ENCODE measurements at regions not wholly inside any gene's neighbourhood (a gene's known extent, or its start where the extent isn't known, plus 50 kb on each side); places are given as distances from the start of the nearest gene placed in this dataset.
A peak's percentile ranks its signal among the peaks of the same experiment; 100 is the strongest.
"Not testable (repeated sequence)": the region's sequence is repeated elsewhere in the genome, so short reads cannot be mapped to it uniquely, and the experiment has no call there.

- no peak for DNase-seq (ENCODE audit: low spot score)
Observed at GRCh38 chr12:129959889-129960288, 56.1 kb upstream of the TMEM132D start.

GRCh38 chr12:129961091-129961490, 57.3 kb upstream of the TMEM132D start:
- DNase-seq (ENCODE audit: low spot score), result peak; percentile 4

- no peak for DNase-seq (ENCODE audit: low spot score)
Observed at GRCh38 chr12:129961856-129962255, 58.0 kb upstream of the TMEM132D start.

DNA sequence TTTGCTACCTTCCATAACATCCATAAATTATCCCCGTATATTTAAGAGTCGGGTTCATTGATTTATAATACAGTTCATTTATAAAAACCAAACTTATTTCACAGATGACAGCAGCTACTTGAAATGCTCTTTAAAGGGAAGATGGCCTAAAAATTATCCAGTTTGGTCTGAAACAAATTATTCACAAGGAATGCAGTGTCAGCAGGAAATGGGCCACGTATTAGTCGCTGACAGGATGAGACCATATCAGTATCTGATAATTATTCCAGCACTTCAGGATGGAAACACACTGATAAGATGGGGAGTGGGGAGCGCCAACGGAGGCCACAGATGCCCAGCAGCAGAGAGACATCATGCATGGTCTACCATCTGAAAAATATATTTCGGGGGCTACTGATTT, 60.5 kb upstream of the TMEM132D start:
- DNase-seq (ENCODE audit: low spot score), result no peak

DNA sequence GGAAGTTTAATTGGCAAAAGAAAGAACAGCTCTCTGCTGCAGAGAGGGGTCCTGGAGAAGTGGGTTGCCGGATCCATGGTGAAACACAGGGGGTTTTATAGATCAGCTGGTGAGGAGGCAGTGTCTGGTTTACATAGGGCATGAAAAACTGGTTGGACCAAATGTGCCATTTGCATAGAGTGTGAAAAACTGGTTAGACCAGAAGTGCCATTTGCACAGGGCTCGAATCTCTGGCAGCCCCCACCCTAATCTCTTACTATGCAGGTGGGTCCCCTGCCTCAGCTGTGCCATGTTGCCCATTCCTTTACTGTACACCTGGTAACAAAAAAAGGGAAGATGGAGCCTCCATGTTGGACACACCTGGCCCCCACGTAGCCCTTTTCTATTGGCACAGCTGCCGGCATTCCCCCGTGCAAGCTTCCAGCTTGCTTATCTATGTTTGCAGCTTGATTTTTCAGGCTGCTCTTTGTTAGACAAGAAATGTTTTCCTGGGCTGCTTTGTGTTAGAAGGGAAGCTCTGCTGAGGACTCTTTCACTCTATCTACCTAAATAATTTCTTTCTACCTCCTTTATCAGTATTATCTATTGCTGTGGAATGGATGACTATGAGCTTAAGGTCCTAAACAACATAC, 61.1 kb upstream of the TMEM132D start:
- DNase-seq (ENCODE audit: low spot score), result no peak

DNA sequence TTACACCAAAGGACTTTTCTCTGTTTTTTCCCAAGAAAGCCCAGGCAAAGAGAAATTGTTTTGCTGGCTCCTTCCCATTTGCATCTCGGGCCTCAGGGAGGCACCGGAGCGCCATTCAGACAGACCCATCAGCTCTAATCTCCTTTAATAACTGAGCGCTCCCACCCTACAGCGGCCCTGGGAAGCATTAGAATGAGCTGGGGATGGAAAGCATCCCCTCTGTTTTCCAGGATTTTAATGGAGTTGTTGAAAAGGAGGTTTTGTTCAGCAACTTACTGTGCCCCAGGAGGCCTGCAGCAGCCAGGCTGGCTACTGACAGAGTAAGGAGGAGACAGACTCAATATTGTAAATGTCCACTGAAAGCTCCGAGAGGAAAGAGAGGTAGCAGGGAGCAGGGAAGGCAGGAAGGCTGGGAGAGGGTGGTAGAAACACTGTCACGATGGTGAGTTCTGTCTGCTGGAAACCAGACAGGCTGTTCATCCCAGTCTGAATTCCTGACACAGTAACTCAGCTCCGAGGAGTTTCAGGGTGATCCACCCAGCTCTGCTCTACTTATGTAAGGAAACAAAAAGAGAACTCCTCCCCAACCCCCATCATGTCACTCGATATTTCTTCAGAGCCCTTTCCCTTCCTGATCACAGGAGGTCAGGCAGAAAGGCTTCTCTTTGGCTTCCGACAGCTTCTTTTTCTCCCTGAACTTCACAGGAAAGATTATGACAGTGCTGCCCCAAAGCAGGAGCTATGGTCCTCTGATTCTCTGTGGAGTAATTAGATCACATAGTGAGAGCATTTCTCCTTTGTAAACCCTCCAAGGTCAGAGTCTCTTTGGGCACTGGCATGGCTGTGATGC, 62.5 kb upstream of the TMEM132D start:
- no peak for DNase-seq (ENCODE audit: low spot score)

- no peak for DNase-seq (ENCODE audit: low spot score)
Observed at GRCh38 chr12:129971721-129972120, 67.9 kb upstream of the TMEM132D start.

GRCh38 chr12:129973236-129973961, 69.6 kb upstream of the TMEM132D start:
- no peak for DNase-seq (ENCODE audit: low spot score)

DNA sequence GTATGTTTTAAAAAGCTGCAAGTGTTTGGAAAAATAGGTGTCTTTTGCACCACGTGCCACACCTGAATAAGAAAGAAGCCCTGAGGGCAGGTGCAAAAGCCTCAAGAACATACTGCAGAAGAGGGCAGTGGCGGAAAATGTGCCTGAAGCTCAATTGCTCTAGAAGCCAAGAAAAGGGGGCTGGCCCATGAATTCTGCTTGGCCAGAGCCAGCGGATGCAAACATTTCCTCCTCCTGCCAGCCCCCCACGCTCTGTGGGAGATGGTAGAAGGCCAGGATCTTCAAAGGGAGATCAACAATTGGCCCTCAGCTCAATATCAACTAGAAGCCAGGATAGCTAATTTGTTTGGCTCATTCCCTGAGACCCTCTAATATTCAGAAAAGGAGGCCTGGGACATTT, 80.3 kb upstream of the TMEM132D start:
- no peak for DNase-seq (ENCODE audit: low spot score)

DNA sequence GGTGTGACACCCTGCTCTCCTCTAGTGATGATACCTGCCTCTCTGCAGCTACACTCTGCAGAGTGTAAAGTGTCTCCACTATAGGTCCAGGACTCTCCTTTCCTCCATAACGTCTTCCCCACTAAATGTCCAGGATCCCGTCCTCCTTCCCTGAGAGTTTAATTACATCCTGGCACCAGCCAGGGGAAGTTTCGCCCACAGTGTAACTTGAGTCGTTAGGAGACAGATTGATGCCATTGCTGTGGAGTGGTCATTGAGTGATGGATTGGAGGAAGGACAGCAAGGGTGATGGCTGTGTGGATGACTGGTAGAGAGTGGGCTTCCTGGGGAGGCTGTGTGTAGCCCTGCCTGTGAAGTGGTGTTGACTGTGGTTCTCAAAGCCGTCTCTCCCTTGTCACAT, 84.0 kb upstream of the TMEM132D start:
- DNase-seq (ENCODE audit: low spot score), result no peak

- no peak for DNase-seq (ENCODE audit: low spot score)
Observed at GRCh38 chr12:129994634-129995033, 90.8 kb upstream of the TMEM132D start.

DNA sequence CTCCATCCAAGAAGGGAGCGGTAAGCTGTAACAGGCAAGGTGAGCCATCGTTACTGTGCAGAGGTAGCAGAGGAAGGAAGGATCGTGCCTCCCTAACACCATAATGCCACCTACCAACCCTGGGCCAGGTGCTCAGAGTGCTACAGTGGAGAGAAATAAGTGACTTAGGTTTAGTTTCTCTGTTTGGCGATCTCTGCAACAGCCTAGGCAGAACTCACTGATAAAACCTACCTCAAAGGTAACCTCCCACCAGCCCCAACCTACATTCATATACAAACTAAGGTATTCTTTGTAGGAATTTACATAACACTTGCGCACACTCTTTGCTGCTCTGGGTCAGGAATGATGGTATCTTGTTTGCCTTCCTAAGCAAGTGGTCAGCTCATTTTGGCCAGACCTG, 93.4 kb upstream of the TMEM132D start:
- DNase-seq (ENCODE audit: low spot score), result no peak

DNA sequence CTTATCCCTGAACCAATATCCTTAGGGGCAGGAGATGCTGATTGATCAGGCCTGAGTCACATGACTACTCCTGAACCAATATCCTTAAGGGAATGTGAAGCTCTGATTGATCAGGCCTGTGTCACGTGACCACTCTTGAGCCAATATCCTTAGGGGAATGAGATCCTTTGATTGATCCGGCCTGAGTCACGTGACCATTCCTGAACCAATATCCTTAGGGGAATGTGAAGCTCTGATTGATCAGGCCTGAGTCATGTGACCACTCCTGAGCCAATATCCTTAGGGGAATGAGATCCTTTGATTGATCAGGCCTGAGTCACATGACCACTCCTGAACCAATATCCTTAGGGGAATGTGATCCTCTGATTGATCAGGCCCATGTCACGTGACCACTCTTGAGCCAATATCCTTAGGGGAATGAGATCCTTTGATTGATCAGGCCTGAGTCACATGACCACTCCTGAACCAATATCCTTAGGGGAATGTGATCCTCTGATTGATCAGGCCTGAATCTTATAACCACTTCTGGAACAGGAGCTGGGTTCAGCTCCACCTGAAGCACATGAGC, 100.6 kb upstream of the TMEM132D start:
- DNase-seq (ENCODE audit: low spot score), result not testable (repeated sequence)

- no peak for DNase-seq (ENCODE audit: low spot score)
Observed at GRCh38 chr12:130007771-130008170, 103.9 kb upstream of the TMEM132D start.

DNA sequence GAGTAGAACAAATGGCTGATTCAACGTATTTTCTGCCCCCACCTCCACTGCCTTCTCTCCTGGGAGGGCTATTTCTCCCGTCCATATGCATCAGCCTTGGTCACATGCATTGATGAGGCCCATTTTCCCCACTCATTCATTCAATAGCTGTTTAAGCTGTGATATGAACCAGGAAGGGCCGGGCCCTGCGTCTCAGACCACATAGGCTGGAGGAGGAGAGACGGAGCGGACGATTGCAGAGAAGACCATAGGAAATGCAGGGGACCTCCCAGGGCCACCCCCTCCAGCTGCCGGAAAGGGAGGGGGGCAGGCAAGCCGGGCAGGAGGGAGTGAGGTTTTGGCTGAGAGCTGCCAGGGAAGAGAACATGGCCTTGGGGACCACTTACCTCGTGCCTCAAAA, 104.4 kb upstream of the TMEM132D start:
- DNase-seq (ENCODE audit: low spot score), result no peak

- no peak for DNase-seq (ENCODE audit: low spot score)
Observed at GRCh38 chr12:130009961-130010360, 106.1 kb upstream of the TMEM132D start.

GRCh38 chr12:130011611-130012385, 108.0 kb upstream of the TMEM132D start:
- no peak for DNase-seq (ENCODE audit: low spot score)

- peak; percentile 77 for DNase-seq (ENCODE audit: low spot score)
Observed at GRCh38 chr12:130013771-130014484, 110.1 kb upstream of the TMEM132D start.

DNA sequence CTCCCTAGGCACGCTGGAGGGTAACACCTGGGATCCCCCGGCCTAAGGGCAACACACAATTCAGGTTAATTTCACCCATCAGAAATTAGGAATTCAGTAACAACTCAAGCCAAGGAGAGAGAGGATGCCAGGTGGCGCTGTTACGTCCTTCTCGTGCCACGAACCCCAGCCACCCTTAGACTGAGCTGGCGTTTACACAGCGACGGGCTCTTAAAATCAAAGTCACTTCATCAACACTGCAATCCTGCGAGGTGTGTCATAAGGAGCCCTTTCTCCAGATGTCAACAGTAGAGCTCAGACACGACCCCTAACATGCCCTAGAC, 110.6 kb upstream of the TMEM132D start:
- DNase-seq (ENCODE audit: low spot score), result peak; percentile 35

- DNase-seq (ENCODE audit: low spot score), result no peak
Observed at GRCh38 chr12:130016194-130016593, 112.4 kb upstream of the TMEM132D start.

DNA sequence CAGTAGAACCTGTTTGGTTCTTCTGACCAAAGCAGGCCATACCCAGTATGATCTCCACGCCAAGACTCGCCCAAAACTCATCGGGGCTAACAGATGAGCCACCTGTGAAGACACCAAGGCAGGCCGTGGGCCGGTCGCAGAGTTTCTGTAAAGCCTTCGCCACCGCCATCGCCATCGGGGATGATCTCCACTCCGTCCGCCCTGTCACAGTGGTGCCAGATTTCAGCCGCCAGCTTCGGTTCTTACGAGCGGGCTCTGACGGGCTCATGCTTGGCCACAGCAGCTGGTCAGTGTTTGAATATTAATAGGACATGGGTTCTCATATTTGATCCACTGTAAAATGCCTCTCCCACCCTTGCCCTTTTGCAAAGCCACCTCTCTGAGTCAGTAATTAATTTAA, 113.2 kb upstream of the TMEM132D start:
- DNase-seq (ENCODE audit: low spot score), result no peak

Measured in pons (tissue), 1 donor.